Loucy (cell line): ENCODE measurements at regions not wholly inside any gene's neighbourhood (a gene's known extent, or its start where the extent isn't known, plus 50 kb on each side); places are given as distances from the start of the nearest gene placed in this dataset.

ENCODE experiments used
- CTCF ChIP-seq: fragments of 200-600 bp; sonication (generic); conservative IDR thresholded peaks from 2 replicates; pipeline ENCODE4 v1.5.1; 2014; ENCODE audit warnings: mild to moderate bottlenecking, antibody characterized with exemption, low read length
- EZH2phosphoT487 ChIP-seq: fragments of 200-600 bp; IDR thresholded peaks from 2 replicates; pipeline ENCODE4 v1.6.1; 2018; ENCODE audit warnings: antibody characterized with exemption, mild to moderate bottlenecking, moderate library complexity, borderline replicate concordance

GRCh38 chr5:166566725-166567124, 1724.7 kb upstream of the WWC1 start:
- TF ChIP-seq CTCF: no peak
- TF ChIP-seq EZH2phosphoT487: no peak
